NCI-H2107 treated with DMSO at 0.1 percent for 48 hours (cell line): ENCODE measurements at regions not wholly inside any gene's neighbourhood (a gene's known extent, or its start where the extent isn't known, plus 50 kb on each side); places are given as distances from the start of the nearest gene placed in this dataset.

Source experiments
- DNase-seq: peaks from one replicate; lab custom pipeline; 2025; ENCODE audit not compliant: unreplicated experiment; lab: John Stamatoyannopoulos, UW

GRCh38 chr4:53778155-53778554, 186.9 kb upstream of the LNX1 start:
- DNase-seq: no peak

- no peak for DNase-seq
Measured at GRCh38 chr4:53777244-53777984, 186.1 kb upstream of the LNX1 start.

DNA sequence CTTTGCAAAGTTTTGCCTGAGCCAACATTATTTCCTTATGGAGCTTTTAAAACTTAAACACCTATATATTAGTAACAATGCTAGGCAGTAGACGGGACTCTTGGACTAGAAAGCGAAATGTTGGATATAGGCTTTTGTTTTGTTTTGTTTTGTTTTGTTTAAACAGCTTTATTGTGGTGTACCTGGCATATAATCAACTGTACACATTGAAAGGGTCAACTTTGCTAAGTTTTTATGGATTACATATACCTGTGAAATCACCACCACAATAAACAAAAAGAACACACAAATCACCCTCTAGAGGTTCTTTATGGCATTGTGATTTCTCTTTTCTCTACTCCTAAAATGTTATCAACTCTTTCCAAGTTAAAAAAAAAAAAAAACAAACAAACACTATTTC, 184.9 kb upstream of the LNX1 start:
- DNase-seq: no peak

GRCh38 chr4:53775381-53775780, 184.1 kb upstream of the LNX1 start:
- no peak for DNase-seq

GRCh38 chr4:53771326-53771725, 180.0 kb upstream of the LNX1 start:
- no peak for DNase-seq

GRCh38 chr4:53767482-53767881, 176.2 kb upstream of the LNX1 start:
- DNase-seq: no peak

DNA sequence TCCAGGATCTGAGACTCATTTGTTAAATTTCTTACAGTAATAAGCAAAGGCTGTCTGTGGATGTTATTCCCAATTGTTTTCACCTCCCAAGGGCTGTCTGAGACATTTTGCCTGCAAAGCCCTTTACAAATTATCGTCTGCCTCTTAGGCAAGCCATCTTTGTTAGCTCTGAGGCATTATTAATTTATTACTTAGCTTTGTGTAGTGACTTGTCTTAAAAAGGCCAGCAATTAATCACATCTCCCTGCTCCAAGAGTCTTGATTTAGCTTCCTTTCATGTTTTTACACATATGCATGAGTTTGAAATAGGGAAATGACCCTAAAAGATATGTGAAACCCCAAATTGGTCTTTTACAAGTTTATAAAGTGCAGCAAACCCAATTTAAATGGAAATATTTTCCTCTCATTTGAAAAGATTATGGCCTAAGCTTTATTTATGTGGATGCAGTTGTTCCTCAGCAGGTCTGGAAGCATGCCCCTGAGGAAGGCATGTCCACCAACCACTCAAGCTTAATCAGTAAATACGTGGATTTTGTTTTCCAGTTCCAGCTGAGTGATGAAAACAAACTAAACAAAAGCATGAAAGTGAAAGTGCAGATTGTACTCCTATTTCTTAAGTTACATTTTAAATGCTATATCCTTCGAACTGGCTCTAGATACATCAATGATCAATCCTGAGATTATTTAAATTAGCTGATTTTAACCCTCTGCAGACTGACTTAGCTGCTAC, 173.6 kb upstream of the LNX1 start:
- no peak for DNase-seq

DNA sequence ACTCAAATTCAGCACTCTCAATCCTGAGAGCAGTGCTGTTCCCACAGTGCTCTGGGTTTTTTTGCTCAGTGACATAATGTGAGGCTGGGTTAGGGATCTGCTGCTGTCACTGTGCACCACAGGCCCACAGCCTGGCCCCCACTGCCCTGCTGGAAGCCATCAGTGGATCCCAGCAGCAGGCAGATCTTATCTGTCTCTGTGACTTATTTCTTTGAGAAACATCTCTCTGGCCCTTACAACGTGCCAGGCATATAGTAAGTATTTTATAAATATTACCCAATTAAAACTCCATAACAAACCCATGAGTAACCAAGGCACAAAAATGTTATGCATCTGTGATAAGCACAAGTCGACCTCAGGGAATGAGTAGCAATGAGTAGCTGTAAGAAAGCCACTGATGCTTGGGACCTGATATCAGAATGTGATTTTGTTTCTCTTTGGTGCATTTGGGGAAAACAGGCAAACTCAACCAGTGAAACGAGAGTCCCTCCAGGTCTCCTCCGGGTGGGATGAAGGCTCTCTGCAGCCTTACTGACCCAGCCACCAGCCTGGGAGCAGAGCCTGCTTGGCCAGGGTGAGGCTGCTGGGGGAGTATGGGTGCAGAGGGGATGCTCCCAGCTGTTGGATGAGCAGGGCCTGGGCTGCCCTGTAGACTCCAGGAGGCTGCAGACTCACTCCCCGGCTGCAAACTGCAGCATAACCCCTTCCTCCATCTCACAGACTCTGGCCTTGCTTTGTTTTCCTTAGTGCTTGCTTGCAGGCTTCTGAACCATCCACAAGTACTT, 172.7 kb upstream of the LNX1 start:
- no peak for DNase-seq

DNA sequence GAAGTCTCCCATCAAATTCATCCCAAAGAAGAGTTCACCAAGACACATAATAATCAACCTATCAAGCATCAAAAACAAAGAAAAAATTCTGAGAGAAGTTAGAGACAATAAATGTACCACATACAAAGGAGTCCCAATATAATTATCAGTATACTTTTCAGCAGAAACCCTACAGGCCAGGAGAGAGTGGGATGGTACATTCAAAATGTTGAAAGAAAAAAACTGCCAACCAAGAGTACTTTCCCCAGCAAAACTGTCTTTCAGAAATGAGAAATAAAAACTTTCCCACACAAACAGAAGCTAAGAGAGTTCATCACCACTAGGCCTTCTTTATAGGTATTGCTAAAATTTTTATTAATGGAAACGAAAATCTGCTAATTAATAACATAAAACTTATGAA, 164.4 kb upstream of the LNX1 start:
- DNase-seq: no peak

DNA sequence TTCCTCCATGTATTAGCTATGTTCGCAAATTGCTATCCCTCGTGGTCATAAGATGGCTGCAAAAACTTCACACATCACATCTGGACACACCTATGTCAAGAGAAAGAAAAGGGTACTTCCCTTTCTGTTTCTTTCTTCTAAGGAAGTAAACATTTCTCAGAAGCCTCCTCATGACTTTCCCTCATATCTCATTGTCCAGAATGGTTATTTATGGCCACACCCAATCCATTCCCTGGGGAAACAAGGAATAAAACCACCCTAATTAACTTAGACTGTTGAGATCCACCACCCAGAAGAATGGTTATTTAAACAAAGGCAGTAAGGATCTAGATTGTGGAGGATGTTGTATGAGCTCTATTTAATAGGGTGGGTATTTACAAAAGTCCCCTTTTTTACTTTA, 160.8 kb upstream of the LNX1 start:
- no peak for DNase-seq

- DNase-seq: no peak
Measured at GRCh38 chr4:53748328-53748772, 157.1 kb upstream of the LNX1 start.

- no peak for DNase-seq
Measured at GRCh38 chr4:53747401-53747800, 156.1 kb upstream of the LNX1 start.

- no peak for DNase-seq
Measured at GRCh38 chr4:53744446-53745160, 153.3 kb upstream of the LNX1 start.

GRCh38 chr4:53734584-53735353, 143.5 kb upstream of the LNX1 start:
- no peak for DNase-seq

GRCh38 chr4:53734182-53734581, 142.9 kb upstream of the LNX1 start:
- no peak for DNase-seq

- no peak for DNase-seq
Measured at GRCh38 chr4:53732661-53733060, 141.4 kb upstream of the LNX1 start.

GRCh38 chr4:53730031-53730805, 138.9 kb upstream of the LNX1 start:
- no peak for DNase-seq

DNA sequence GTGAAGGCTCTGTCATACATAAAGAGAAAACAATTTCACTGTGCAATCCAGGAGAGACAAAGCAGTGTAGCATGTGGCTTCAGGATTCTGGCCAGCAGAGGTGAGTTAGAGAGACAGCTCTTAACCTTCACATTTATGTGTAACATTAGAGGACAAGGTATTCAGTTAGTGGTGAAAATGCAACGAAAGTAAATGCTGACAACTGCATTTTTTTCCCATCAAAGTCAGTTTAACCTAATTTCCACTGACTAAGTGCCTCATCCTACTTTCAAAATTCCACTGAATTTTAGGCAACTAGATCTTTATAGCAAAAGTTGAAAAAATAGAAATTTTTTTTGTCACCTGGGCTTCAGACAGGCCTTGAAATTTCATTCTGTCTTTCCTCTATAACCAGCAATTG, 130.8 kb upstream of the LNX1 start:
- no peak for DNase-seq

GRCh38 chr4:53721263-53721662, 130.0 kb upstream of the LNX1 start:
- no peak for DNase-seq

DNA sequence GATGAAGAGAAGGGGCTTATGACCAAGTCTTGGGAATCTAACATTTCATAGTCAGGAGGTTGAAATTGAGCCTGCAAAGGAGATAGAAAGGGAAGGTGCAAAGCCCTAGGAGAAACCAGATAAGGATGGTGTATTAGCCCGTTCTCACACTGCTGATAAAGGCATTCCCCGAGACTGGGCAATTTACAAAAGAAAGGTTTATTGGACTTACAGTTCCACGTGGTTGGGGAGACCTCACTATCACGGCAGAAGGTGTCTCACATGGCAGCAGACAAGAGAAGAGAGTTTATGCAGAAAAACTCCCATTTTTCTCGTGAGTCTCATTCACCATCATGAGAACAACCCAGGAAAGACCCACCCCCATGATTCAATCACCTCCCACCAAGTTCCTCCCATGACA, 129.5 kb upstream of the LNX1 start:
- no peak for DNase-seq
